ENCODE measurements at regions not wholly inside any gene's neighbourhood (a gene's known extent, or its start where the extent isn't known, plus 50 kb on each side); places are given as distances from the start of the nearest gene placed in this dataset.

DNA sequence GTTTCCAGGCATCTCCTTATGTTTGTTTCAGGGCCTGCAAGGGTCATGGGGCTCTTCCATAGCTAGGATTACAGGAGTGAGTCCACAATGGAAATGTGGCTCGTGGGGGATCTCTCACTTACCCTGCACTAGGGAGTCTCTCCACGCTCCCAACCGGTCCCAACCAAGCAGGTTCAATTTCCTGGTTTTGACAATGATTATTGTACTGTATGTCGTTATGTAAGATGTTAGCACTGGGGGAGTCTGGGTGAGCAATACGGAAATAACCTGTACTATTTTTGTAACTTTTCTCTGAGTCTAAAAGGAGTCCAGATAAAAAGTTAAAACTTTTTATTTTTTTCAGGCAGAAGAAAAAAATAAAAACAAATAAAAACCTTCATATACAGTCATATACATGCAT, 325.7 kb upstream of the RGS6 start:
- TF ChIP-seq, protein P1, sequence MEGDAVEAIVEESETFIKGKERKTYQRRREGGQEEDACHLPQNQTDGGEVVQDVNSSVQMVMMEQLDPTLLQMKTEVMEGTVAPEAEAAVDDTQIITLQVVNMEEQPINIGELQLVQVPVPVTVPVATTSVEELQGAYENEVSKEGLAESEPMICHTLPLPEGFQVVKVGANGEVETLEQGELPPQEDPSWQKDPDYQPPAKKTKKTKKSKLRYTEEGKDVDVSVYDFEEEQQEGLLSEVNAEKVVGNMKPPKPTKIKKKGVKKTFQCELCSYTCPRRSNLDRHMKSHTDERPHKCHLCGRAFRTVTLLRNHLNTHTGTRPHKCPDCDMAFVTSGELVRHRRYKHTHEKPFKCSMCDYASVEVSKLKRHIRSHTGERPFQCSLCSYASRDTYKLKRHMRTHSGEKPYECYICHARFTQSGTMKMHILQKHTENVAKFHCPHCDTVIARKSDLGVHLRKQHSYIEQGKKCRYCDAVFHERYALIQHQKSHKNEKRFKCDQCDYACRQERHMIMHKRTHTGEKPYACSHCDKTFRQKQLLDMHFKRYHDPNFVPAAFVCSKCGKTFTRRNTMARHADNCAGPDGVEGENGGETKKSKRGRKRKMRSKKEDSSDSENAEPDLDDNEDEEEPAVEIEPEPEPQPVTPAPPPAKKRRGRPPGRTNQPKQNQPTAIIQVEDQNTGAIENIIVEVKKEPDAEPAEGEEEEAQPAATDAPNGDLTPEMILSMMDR (IDR thresholded peaks at IDR 0.05): no peak
- no peak for TF ChIP-seq POLR2AphosphoS5 (IDR thresholded peaks at IDR 0.05)
